Hepatocyte (in vitro differentiated cells): ENCODE measurements at regions not wholly inside any gene's neighbourhood (a gene's known extent, or its start where the extent isn't known, plus 50 kb on each side); places are given as distances from the start of the nearest gene placed in this dataset.

Source experiments
- DNase-seq: peaks from one replicate; pipeline ENCODE4 v3.0.0-alpha.2; 2016; ENCODE audit warnings: low spot score
- H2AFZ ChIP-seq: fragments of 200-600 bp; sonication (generic); 2 replicates; pipeline ENCODE4 v1.6.0; 2016; ENCODE audit warnings: antibody characterized with exemption, mild to moderate bottlenecking
- H3K27ac ChIP-seq: fragments of 200-600 bp; sonication (generic); 2 replicates; pipeline ENCODE4 v1.5.1; 2016; ENCODE audit warnings: mild to moderate bottlenecking
- H3K27me3 ChIP-seq: fragments of 200-600 bp; sonication (generic); 2 replicates; pipeline ENCODE4 v1.6.1; 2016
- H3K36me3 ChIP-seq: fragments of 200-600 bp; sonication (generic); replicated peaks from 2 replicates; pipeline ENCODE4 v1.5.1; 2016; ENCODE audit warnings: low read depth; ENCODE audit not compliant: insufficient read depth
- H3K4me1 ChIP-seq: fragments of 200-600 bp; sonication (generic); 2 replicates; pipeline ENCODE4 v1.5.1; 2016; ENCODE audit warnings: mild to moderate bottlenecking, moderate library complexity; ENCODE audit not compliant: insufficient read depth
- H3K4me2 ChIP-seq: fragments of 200-600 bp; sonication (generic); 2 replicates; pipeline ENCODE4 v1.6.0; 2016
- H3K4me3 ChIP-seq: fragments of 200-600 bp; sonication (generic); 2 replicates; pipeline ENCODE4 v1.5.1; 2016; ENCODE audit warnings: mild to moderate bottlenecking
- H3K79me2 ChIP-seq: fragments of 200-600 bp; sonication (generic); 2 replicates; pipeline ENCODE4 v1.6.0; 2017; ENCODE audit warnings: mild to moderate bottlenecking
- H3K9me2 ChIP-seq: fragments of 200-600 bp; sonication (generic); replicated peaks from 2 replicates; pipeline ENCODE4 v1.6.0; 2017; ENCODE audit warnings: mild to moderate bottlenecking; ENCODE audit not compliant: insufficient read depth
- H3K9me3 ChIP-seq: fragments of 200-600 bp; sonication (generic); 2 replicates; pipeline ENCODE4 v1.5.1; 2016; ENCODE audit warnings: low read depth, mild to moderate bottlenecking
- H4K20me1 ChIP-seq: fragments of 200-600 bp; sonication (generic); 2 replicates; pipeline ENCODE4 v1.6.0; 2016; ENCODE audit warnings: mild to moderate bottlenecking; ENCODE audit not compliant: insufficient read depth, poor library complexity, severe bottlenecking
- CTCF ChIP-seq: fragments of 200-600 bp; sonication (generic); IDR thresholded peaks from 2 replicates; pipeline ENCODE4 v1.5.1; 2016; ENCODE audit warnings: antibody characterized with exemption, mild to moderate bottlenecking; ENCODE audit not compliant: poor library complexity
- EZH2 ChIP-seq: fragments of 200-600 bp; sonication (generic); IDR thresholded peaks from 2 replicates; pipeline ENCODE4 v1.6.1; 2016; ENCODE audit warnings: antibody characterized with exemption, mild to moderate bottlenecking, borderline replicate concordance
- EZH2phosphoT487 ChIP-seq: fragments of 200-600 bp; sonication (generic); IDR thresholded peaks from one replicate; pipeline ENCODE4 v1.6.1; 2018; ENCODE audit warnings: antibody characterized with exemption, mild to moderate bottlenecking, low read depth, moderate library complexity; ENCODE audit not compliant: unreplicated experiment, severe bottlenecking
- WGBS: methylation state at CpG from one replicate; pipeline ENCODE4 v1.1.6; 2016; ENCODE audit warnings: low lambda C conversion rate; ENCODE audit errors: missing lambda C conversion rate; 5-methylcytosine and 5-hydroxymethylcytosine counted together

GRCh38 chr12:92229381-92229780 is 83.7 kb upstream of the BTG1 start:
- no peak overlapping the region for H2AFZ ChIP-seq

GRCh38 chr12:92226961-92227360 is 81.3 kb upstream of the BTG1 start:
- peaks cover 5% of the 10 kb centered on the region for H3K4me1 ChIP-seq
- H3K4me2 ChIP-seq, result no peak overlapping the region
- no peaks in the 10 kb centered on the region for H3K9me2 ChIP-seq
- no peak overlapping the region for H3K27ac ChIP-seq
- WGBS, result 63% methylated on average over 3 of the region's 3 CpGs
- no peak overlapping the region for H3K4me3 ChIP-seq
- H3K79me2 ChIP-seq, result no peaks in the 10 kb centered on the region
- no peaks in the 10 kb centered on the region for H3K27me3 ChIP-seq
- DNase-seq, result no peak
- no peaks in the 10 kb centered on the region for H3K9me3 ChIP-seq
- no peak overlapping the region for H2AFZ ChIP-seq
- H4K20me1 ChIP-seq, result no peaks in the 10 kb centered on the region
- no peaks in the 10 kb centered on the region for H3K36me3 ChIP-seq
- TF ChIP-seq EZH2 (no peak), EZH2phosphoT487 (no peak), CTCF (no peak)

More at GRCh38 chr12:92229381-92229780, 83.7 kb upstream of the BTG1 start:
- Histone ChIP-seq H3K4me1 (peaks cover 3% of the 10 kb centered on the region), H3K4me3 (no peak overlapping the region), H3K36me3 (no peaks in the 10 kb centered on the region), H3K9me3 (no peaks in the 10 kb centered on the region), H3K4me2 (no peak overlapping the region), H4K20me1 (no peaks in the 10 kb centered on the region), H3K27me3 (no peaks in the 10 kb centered on the region), H3K9me2 (no peaks in the 10 kb centered on the region), H3K79me2 (no peaks in the 10 kb centered on the region), H3K27ac (no peak overlapping the region)
- TF ChIP-seq EZH2 (no peak), CTCF (no peak), EZH2phosphoT487 (no peak)
- WGBS, result 97% methylated on average over 2 of the region's 2 CpGs
- DNase-seq, result no peak

- WGBS, result 77% methylated on average over 4 of the region's 4 CpGs
- no peak for DNase-seq
- H3K9me3 ChIP-seq, result no peaks in the 10 kb centered on the region
- no peaks in the 10 kb centered on the region for H3K36me3 ChIP-seq
- no peaks in the 10 kb centered on the region for H3K9me2 ChIP-seq
- no peak overlapping the region for H3K27ac ChIP-seq
- H3K4me2 ChIP-seq, result no peak overlapping the region
- H3K27me3 ChIP-seq, result no peaks in the 10 kb centered on the region
- TF ChIP-seq CTCF, result no peak
- no peak for TF ChIP-seq EZH2
- no peak for TF ChIP-seq EZH2phosphoT487
- H4K20me1 ChIP-seq, result no peaks in the 10 kb centered on the region
- no peak overlapping the region for H2AFZ ChIP-seq
- no peak overlapping the region for H3K4me3 ChIP-seq
- H3K4me1 ChIP-seq, result peaks cover 5% of the 10 kb centered on the region
- no peaks in the 10 kb centered on the region for H3K79me2 ChIP-seq
These were observed 80.5 kb upstream of the BTG1 start for GRCh38 chr12:92226071-92226661.
